Jurkat, Clone E6-1 (cell line): ENCODE measurements at regions not wholly inside any gene's neighbourhood (a gene's known extent, or its start where the extent isn't known, plus 50 kb on each side); places are given as distances from the start of the nearest gene placed in this dataset.
"Not testable (repeated sequence)": the region's sequence is repeated elsewhere in the genome, so short reads cannot be mapped to it uniquely, and the experiment has no call there.

Experiments used
- DNase-seq: peaks from one replicate; pipeline ENCODE4 v3.0.0-alpha.2; 2011; ENCODE audit warnings: low read depth, low spot score
- H3K4me3 ChIP-seq: 2 replicates; pipeline ENCODE4 v1.5.1; 2011; ENCODE audit warnings: mild to moderate bottlenecking, low read length, control low read depth, moderate library complexity

DNA sequence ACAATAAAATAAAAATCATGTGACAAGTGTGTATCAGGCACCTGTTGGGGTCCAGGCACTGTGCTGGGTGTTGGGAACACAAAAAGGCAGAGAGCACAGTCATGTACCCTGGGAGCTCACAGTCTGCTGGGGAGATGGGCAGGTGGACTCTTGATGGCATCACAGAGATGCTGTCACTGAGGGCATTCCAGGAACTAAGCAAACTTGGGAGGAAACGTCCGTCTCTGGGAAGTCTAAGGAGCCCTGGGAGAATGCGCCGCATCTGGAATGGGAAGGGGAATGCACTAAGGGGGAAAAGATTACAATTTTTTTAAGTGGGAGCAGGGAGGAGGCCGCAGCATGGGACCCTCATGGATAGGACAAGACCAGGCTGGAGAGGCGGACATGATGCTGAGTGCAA is 80.9 kb upstream of the ZNF423 start:
- H3K4me3 ChIP-seq, result no peak overlapping the region
- DNase-seq, result no peak

DNA sequence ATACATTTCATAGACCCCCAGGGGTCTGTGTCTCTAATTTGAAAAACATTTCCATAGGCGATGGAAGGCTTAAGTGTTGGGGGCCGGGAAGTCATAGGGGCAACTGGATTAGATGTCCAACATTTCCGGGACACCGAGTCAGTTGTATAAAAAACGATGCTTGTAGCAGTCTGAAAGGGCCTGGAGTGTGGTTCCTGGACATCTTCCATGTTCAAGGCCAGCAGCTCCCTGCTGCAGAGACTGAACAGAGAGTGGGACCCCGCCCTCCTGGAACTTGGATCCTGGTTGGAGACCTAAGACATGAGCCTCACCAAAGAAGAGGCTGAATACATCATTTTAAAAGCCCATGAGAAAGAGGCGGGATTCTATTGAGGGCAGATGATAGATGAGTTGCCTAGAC is 82.0 kb upstream of the ZNF423 start:
- H3K4me3 ChIP-seq, result no peak overlapping the region

DNA sequence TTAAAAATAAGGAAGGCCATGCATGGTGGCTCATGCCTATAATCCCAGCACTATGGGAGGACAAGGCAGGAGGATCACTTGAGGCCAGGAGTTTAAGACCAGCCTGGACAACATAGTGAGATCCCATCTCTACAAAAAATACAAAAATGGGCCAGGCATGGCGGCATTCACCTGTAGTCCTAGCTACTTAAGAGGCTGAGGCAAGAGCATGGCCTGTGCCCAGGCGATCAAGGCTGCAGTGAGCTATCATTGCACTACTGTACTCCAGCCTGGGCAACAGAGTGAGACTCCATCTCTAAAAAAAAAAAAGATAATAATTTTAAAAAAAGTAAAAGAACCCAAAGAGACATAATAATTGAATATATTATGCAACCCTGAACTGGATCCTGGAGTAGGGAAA is 83.6 kb upstream of the ZNF423 start:
- no peak for DNase-seq
- no peak overlapping the region for H3K4me3 ChIP-seq

More for the DNA sequence above, 82.0 kb upstream of the ZNF423 start:
- no peak for DNase-seq

DNA sequence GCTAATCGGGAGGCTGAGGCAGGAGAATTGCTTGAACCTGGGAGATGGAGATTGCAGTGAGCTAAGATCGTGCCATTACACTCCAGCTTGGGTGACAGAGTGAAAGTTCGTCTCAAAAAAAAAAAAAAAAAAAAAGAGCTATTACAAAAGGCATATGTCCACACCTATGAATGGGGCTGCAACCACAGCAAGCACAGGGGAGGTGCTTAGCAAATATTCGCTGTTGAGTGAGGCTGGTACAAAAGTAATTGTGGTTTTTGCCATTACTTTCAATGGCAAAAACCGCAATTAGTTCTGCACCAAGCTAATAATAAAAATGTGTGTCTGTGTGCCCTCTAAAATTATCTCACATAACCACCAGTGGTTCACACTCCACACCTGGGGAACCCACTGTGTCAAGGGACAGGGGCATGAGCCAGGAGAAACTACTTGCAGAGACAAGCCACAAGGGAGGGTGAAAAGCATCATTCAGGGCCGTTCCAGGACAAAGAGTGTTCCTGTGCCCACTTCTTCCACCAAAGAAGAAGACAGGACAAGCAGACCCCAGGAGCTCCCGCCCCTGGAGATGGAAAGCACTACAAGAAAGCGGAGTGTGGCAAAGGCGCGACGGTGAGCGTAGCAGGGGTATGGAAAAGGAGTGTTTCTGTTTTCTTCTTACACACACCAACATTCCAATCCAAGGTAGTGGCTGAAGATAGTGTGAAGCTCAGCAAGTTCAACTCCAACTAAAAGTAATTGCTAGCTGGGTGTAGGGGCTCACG is 84.4 kb upstream of the CNEP1R1 start:
- H3K4me3 ChIP-seq, result no peak overlapping the region
- DNase-seq, result no peak

DNA sequence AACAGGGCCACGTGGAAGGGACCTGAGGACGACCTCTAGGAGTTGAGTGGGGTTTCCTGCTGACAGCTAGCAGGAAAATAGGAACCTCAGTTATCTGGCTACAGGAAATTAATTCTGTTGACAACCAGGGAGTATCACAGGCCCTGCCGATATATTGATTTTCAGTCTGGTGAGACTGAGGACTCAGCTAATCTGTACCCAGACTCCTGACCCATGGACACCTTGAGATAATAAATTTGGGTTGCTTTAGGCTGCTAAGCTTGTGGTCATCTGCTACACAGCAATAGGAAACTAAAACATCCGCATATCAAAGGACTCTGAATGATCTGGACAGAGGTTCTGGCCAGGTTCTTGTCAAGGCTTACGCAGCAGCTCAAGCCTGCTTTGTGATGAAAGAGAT is 80.8 kb upstream of the CNEP1R1 start:
- H3K4me3 ChIP-seq, result no peak overlapping the region
- DNase-seq, result no peak

DNA sequence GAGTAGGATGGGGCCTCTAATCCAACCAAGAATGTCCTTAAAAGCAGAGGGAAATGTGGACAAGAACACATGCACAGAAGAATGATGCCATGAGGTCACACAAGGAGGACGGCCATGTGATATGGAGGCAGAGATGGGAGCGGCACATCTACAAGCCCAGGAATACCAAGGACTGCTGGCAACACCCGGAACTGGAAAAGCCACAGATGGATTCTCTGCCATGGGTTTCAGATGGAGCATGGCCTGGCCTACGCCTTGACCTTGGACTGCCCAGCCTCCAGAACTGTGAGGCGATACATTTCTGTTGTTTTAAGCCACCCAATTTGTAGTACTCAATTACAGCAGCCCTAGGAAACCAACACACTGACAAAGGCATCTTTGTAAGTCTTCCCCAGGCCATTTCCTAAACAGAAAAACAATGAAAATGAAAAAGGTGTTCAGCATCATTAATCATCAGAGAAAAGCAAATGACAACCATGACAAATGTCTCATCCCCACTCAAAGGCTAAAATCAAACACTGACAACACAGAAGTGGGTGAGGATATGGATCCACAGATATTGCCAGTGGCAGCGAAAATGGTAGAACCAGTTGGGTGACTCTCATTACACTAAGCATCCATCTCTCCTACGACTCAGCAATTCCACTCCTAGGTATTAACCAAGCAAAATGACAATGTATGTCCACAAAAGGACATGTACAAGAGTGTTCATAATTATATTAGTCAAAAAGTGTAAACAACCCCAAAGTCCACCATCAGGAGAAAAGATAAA is 76.9 kb upstream of the CNEP1R1 start:
- no peak overlapping the region for H3K4me3 ChIP-seq
- DNase-seq, result no peak

DNA sequence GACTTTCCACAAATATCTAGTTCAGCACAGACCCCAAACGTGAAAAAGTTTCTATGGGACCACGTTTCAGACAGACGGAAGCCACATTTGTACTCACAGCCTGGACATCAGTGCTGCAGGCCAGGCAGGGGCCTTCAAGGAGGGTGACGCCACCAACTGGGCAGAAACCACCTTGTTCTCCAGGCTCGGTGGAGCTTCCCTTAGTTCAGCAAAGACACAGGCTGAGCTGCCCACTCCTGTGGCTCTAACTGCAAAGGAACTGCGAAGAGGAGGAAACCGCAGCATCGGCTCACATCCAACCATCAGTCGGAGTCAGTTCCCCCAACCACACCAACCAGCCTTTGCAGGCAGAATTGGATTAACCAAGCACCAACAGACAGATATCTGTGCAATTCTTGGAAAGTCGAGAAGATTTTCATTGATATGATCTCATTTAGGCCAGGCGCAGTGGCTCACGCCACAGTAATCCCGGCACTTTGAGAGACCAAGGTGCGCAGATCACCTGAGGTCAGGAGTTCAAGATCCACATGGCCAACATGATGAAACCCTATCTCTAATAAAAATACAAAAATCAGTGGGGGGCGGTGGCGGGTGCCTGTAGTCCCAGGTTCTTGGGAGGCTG is 73.3 kb upstream of the CNEP1R1 start:
- DNase-seq, result no peak
- H3K4me3 ChIP-seq, result no peak overlapping the region

DNA sequence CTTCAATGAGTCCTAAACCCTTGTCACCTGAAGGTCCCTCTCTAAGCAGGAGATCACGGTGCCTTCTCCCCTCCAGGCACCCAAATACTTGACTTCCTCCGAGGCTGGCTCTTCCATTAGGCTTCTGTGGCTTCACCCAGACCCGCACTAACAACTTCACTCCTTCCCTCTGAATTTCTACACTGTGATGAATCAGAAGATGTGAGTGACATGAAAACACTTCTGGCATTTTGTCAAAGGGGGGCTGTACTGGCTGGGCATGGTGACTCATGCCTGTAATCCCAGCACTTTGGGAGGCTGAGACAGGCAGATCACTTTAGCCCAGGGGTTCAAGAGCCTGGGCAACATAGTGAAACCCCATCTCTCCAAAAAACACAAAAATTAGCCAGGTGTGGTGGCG is 72.6 kb upstream of the CNEP1R1 start:
- H3K4me3 ChIP-seq, result no peak overlapping the region
- DNase-seq, result no peak

DNA sequence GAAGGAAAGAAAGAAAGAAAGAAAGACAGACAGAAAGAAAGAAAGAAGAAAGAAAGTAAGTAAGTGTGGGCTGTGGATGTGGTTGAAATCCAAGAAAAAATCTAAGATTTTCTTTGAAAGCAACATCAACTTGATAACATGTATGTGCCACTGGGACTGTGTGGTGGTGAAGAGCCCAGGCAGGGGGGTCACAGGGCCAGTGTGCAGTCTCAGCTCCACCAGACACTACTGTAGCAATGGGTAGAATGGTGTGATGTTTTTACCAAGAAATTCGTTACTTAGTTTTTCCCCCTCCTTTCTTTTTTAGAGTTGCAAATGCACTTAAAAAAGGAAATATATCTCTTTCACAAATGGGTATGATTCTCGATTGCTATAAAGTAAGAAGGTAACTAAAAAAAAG is 71.9 kb upstream of the CNEP1R1 start:
- no peak for DNase-seq
- H3K4me3 ChIP-seq, result no peak overlapping the region

DNA sequence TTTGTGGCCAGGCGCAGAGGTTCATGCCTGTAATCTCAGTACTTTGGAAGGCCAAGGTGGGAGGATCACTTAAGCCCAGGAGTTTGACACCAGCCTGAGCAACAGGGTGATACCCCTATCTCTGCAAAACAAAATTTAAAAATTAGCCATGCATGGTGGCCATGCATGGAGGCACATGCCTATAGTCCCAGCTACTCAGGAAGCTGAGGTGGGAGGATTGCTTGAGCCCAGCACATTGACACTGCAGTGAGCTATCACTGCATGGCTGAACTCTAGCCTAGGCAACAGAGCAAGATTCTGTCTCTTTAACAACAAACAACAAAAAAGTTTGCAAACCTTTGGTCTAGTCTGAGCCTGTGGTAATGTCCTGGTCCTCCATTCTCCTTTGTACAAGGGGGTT is 69.2 kb upstream of the CNEP1R1 start:
- no peak for DNase-seq
- H3K4me3 ChIP-seq, result no peak overlapping the region

DNA sequence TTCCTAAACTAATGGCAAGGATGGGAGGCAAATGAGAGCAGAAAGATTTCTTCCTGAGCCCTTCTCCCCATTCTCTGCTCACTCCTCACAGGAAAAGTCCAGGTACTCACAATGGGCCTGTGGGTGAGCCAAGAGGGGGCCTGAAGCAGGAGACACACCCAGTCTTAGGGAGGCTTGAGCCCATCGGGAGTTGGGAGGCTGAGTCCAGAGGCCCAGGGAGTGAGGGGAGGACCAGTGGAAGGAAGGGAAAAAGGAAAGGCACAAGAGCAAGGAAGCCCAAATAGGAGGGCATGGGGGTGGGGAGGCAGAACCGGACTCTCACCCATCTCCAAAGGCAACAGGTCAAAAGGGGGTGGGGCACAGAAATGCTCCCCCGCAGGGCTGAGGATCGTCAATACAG is 68.1 kb upstream of the CNEP1R1 start:
- no peak for DNase-seq
- H3K4me3 ChIP-seq, result no peak overlapping the region

DNA sequence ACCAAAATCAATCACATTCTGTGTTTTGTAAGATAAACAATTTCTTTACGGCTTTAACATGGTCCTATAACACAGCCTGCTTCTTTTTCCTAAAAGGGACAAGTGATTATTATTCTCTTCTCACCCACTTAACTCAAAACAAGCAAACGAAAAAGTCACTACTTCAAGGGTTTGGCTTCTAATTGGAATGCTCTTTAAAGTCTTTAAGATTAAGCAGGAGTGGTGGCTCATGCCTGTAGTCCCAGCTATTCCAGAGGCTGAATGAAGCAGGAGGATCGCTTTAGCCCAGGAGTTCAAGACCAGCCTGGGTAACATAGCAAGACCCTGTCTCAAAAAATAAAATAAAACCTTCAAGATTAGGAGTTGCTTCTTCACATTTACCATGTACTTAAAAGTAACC is 66.6 kb upstream of the CNEP1R1 start:
- no peak for DNase-seq
- H3K4me3 ChIP-seq, result no peak overlapping the region

DNA sequence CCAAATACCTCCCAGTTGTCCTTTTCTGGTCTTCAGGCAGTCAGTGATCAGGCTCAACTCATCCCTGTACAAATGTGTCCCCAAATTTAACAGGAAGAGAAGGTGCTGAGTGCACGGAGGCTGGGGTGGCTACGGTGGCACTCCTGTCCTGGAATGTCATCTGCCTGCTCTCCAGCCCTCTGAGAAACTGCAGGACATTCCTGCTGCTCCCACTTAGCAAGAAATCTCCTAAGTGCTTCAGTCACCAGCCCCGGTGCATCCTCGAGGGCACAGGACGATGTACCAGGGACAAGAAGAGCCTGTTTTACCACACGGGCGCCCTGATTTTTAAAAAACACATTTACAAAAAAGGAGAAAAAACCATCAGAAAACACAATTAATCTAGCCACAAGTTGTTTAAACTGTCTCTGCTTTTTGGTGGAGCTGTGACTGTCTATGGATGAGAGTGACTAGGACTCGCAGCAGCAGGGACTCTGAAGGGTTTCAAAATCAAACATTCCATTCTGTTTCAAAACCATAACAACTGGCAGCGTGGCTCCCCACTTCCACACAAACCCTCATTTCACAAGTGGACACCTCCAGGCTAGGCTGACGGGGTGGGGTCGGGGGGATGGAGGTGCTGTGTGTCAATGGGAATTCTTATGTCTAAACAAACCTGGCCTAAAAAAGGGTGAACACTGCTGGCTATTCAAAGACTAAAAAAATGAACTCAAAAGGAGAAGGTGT is 65.3 kb upstream of the CNEP1R1 start:
- no peak overlapping the region for H3K4me3 ChIP-seq
- DNase-seq, result no peak

DNA sequence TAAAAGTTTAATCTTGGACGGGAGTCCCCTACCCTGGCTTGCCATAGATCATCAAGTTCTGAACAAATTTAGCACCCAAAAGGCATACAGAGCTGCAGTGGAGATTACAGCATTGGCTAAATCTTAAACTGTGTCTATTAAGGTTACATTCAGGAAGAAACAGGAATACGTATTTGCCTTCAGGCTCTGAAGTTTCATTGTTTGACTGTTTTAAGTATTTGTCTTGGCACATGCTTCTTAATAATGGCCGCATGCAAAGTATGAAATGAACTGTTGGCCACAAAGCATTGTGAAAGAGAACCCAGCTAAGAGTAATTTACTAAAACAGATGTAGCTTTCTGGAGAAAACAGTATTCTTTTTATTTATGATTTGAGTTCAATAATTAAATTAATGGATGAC is 63.9 kb upstream of the CNEP1R1 start:
- DNase-seq, result no peak
- no peak overlapping the region for H3K4me3 ChIP-seq

DNA sequence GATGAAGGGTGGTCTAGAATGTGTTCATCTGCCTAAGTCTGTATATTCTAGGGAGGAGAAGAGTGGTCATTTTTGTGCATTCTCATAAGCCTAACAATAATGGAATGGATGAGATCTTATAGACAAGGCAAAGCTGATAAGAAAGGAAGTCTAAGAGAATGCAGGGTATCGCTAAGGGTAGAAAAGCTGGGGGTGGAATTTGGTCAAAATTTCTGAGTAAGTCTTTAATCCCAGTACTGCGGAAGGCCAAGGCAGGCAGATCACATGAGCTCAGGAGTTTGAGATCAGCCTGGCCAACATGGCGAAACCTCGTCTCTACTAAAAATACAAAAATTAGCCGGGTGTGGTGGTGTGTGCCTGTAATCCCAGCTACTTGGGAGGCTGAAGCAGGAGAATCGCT is 62.5 kb upstream of the CNEP1R1 start:
- not testable (repeated sequence) for H3K4me3 ChIP-seq, DNase-seq

DNA sequence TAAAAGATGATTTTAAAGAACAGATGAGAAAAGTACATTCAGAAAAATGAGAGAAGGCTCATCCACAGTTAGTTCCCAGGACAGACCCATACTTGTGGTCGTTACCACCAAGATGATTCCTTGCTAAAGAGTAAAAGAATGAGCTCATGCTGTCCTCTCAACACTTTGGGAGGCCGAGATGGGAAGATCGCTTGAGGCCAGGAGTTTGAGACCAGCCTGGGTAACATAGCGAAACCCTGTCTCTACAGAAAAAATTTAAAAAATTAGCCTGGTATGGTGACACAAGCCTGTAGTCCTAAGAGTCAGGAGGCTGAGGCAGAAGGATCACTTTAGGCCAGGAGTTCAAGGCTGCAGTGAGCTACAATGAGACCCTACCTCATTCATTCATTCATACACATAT is 60.7 kb upstream of the CNEP1R1 start:
- no peak for DNase-seq
- no peak overlapping the region for H3K4me3 ChIP-seq

DNA sequence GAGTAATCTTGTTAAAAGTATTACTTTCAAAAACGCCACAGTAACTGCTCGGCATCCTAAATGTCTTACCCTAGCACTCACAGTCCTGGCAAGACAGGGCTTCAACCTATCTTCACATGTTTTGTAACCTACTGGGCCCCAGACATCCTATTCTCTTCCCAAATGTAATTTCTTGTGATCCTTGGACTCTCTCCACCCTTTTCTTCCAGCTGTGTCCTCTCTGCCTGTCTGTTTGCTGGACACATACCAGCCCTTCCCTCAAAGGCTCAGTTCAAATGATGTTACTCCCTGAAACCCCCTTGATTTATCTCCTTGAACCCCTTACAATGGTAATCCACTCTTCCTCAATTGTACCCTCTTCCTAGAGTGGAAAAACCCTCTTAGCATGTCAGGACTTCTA is 60.1 kb upstream of the CNEP1R1 start:
- DNase-seq, result no peak
- no peak overlapping the region for H3K4me3 ChIP-seq

DNA sequence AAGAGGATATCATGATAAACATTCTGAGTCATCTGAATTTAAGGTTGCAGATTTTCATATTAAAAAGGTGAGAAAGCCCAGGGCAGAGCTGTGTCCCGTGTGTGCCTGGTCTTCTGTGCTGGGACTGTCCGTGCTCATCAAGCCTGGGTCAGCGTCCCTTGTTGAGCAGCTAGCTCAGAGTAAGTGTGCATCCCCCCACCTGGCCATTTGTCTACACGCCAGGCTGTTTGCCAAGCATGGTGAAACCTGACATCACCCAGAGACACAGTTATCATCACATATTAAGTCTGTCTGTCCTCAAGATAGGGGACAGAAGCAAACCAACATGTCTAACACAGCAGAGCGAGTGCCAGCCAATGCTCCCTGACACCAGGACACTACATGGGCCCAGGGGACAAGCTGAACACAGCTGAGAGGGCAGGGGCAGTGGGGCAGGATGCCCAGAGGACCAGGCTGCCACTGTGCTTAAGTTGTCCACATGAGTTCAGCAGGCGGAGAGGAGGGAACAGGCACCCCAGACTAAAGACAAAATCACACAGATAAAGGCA is 57.9 kb upstream of the CNEP1R1 start:
- no peak overlapping the region for H3K4me3 ChIP-seq
- DNase-seq, result no peak
